AG04449 (cell line): ENCODE measurements at regions not wholly inside any gene's neighbourhood (a gene's known extent, or its start where the extent isn't known, plus 50 kb on each side); places are given as distances from the start of the nearest gene placed in this dataset.
"Not testable (repeated sequence)": the region's sequence is repeated elsewhere in the genome, so short reads cannot be mapped to it uniquely, and the experiment has no call there.

Experiments used
- CTCF ChIA-PET: fragments of 350-600 bp; formaldehyde crosslinking; extraction: SDS; loops from one replicate; lab custom pipeline; 2021; ENCODE audit warnings: antibody characterized with exemption; lab: Yijun Ruan, JAX
- POLR2A ChIA-PET: fragments of 400-600, 350-600 bp; formaldehyde crosslinking; extraction: SDS; loops from one replicate; lab custom pipeline; 2020; ENCODE audit warnings: antibody characterized with exemption, inconsistent platforms; lab: Yijun Ruan, JAX
- DNase-seq: peaks from one replicate; pipeline ENCODE4 v3.0.0-alpha.2; 2010; ENCODE audit warnings: low read depth, low spot score
- H3K4me3 ChIP-seq: 2 replicates; pipeline ENCODE4 v1.5.1; 2011; ENCODE audit warnings: low read depth, mild to moderate bottlenecking, control low read depth, low read length

GRCh38 chr11:3523567-3523966 lies 118.2 kb downstream of the ART5 start:
- H3K4me3 ChIP-seq, POLR2A ChIA-PET, DNase-seq, CTCF ChIA-PET: not testable (repeated sequence)

DNA sequence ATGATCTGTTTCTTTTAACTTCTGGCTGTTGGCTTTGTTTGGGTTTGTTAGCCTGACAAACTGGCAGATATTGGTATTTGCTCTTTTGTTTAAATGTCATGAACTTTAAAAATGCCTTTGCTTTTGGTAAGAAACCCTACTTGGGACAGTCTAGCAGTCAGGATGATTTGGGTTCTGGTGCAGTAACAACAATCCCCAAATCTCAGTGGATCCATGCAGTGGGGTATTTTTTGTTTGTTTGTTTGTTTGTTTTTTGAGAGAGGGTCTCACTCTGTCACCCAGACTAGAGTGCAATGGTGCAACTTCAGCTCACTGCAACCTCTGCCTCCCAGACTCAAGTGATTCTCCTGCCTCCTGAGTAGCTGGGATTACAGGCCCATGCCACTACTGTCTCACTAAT lies 120.9 kb downstream of the ART5 start:
- CTCF ChIA-PET, DNase-seq, H3K4me3 ChIP-seq, POLR2A ChIA-PET: not testable (repeated sequence)

- POLR2A ChIA-PET, H3K4me3 ChIP-seq, CTCF ChIA-PET, DNase-seq: not testable (repeated sequence)
Measured at GRCh38 chr11:3519841-3520240, 122.0 kb downstream of the ART5 start.

GRCh38 chr11:3516934-3517567 lies 124.7 kb downstream of the ART5 start:
- DNase-seq, CTCF ChIA-PET, POLR2A ChIA-PET, H3K4me3 ChIP-seq: not testable (repeated sequence)

DNA sequence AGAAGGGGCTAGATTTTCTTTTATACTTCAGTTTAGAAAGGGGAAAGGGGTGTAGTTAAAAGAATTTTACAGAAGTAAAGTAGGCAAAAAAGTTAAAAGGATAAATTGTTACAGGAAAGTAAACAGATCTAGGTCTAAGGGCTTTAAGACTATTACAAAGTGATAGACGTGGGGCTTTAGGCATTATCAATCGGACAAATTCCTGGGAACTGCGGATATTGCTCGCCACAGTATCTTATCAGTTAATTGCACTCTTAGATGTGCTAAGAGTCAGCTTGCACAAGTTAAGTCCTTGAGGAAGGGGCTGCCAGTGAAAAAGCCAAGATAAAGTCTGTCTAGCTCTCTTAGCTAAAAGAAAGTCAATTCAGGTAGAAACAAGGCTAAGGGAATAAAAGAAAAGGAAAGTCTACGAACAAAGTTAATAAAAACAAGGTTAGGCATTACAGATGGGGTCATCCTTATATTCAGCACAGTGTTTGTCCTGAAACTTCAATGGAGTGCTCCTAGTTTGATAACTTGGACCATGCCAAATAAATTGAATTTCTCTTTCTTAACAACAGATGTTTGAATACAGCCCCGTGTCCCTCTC lies 125.4 kb downstream of the ART5 start:
- DNase-seq, CTCF ChIA-PET, POLR2A ChIA-PET, H3K4me3 ChIP-seq: not testable (repeated sequence)

DNA sequence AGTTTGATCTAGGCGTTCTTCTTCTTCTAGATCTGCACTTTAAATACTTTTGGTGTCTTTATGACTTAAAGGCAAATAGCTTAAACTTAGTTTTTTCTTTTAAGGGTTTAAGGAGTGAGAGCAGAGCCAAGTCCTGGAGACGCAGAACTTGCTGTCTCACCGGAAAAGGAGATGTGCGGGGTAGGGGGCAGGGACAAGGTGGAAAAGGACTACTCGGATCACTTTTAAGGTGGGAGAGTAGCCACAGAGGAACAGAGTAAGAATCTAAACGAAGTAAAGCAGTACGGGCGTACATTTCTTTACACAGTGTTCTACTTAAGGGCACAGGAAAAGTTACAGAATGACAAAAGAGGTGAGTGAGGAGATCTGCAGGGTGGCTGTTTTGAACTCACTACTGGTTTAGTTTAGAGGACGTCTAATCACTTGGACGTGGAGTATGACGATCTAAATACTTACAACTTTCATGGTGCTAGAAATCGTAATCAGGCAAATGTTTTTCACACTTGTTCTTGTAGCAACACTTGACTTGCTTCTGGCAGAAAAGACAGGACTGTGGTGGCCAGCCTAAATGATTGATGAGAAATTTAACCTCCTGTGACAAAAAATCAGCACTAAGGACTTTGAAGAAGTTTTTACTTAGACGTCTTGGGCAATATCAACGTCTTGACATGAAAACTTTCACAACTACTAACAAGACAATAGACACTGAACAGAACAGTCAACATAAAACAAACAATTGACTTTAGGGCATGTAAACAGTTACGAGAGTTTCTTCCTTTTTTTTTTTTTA lies 127.0 kb downstream of the ART5 start:
- H3K4me3 ChIP-seq, CTCF ChIA-PET, POLR2A ChIA-PET, DNase-seq: not testable (repeated sequence)

DNA sequence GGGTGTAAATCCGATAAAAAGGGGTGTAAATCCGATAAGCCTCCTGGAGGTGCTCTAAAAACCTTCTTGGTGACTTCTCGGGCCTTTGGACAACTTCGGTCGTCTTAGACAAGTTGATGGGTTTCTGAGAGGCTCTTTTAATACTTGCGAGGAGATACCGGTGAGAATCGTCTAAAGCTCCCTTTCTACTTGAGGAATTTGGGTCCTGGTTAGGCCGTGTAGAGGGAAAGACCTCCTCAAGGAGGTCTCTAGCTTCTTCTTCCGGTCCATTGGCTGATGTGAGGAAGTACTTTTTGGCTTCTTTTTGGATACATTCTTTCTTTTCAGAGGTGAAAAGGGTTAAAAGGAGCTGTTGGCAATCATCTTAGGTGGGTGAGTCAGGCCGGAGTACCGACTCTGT lies 128.5 kb downstream of the ART5 start:
- DNase-seq, POLR2A ChIA-PET, CTCF ChIA-PET, H3K4me3 ChIP-seq: not testable (repeated sequence)

- H3K4me3 ChIP-seq, POLR2A ChIA-PET, CTCF ChIA-PET, DNase-seq: not testable (repeated sequence)
Measured at GRCh38 chr11:3512751-3513150, 129.0 kb downstream of the ART5 start.

GRCh38 chr11:3512133-3512703 lies 129.6 kb downstream of the ART5 start:
- CTCF ChIA-PET, DNase-seq, POLR2A ChIA-PET, H3K4me3 ChIP-seq: not testable (repeated sequence)

DNA sequence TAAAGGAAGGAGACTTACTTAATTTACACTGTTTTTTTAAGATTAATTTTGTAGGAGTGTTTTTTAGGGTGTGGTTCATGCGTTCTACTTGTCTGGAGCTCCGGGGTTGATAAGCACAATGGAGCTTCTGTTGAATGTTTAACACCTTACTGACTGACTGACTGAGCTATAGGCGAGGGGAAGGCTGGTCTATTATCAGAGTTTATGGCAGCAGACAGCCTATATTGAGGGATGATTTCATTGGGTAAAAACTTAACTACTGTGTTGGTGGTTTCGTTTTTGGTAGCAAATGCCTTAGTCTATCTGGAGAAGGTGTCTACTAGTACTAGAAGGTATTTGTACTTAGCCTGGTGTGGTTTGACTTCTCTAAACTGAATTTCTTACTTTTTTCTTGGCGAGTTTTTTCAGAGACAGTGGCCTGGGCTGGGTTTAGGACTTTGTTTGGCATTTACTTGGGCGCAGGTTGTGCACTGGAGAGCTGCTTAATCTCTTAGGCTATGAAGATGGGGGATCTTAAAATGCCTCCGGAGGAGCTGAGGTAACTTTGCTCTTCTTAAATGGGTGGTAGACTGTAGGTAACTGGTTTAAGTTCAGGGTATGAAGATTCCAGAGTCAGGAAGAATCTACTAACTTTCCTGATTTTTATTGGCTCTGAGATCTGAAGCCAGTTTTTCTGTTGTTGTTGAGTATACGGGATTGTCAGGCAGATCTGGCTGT lies 130.2 kb downstream of the ART5 start:
- POLR2A ChIA-PET, DNase-seq, CTCF ChIA-PET, H3K4me3 ChIP-seq: not testable (repeated sequence)

- H3K4me3 ChIP-seq, DNase-seq, CTCF ChIA-PET, POLR2A ChIA-PET: not testable (repeated sequence)
Measured at GRCh38 chr11:3509563-3509962, 130.6 kb upstream of the ZNF195 start.

- POLR2A ChIA-PET, CTCF ChIA-PET, H3K4me3 ChIP-seq, DNase-seq: not testable (repeated sequence)
Measured at GRCh38 chr11:3499198-3499597, 120.3 kb upstream of the ZNF195 start.

GRCh38 chr11:3498356-3498755 lies 119.4 kb upstream of the ZNF195 start:
- POLR2A ChIA-PET, H3K4me3 ChIP-seq, CTCF ChIA-PET, DNase-seq: not testable (repeated sequence)

- POLR2A ChIA-PET, DNase-seq, H3K4me3 ChIP-seq, CTCF ChIA-PET: not testable (repeated sequence)
Measured at GRCh38 chr11:3493152-3493551, 114.2 kb upstream of the ZNF195 start.

DNA sequence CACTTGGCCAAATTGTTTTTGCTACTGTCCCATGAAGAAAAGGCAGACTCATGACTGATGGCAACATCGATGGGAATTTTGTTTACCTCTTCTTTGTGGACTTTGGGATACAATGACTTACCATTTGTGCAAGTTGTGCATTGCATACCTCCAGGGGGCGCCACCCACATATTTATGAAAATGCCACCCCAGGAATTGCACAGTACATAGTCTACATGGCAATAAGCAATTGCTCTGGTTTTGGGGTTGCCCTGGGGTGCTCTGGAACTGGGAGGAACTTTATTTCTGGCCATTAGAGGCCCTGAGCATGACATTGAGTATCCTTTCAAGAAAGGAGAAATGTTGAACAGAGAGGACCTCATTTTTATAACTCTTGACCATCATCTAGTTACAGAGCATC lies 109.1 kb upstream of the ZNF195 start:
- DNase-seq, POLR2A ChIA-PET, H3K4me3 ChIP-seq, CTCF ChIA-PET: not testable (repeated sequence)

DNA sequence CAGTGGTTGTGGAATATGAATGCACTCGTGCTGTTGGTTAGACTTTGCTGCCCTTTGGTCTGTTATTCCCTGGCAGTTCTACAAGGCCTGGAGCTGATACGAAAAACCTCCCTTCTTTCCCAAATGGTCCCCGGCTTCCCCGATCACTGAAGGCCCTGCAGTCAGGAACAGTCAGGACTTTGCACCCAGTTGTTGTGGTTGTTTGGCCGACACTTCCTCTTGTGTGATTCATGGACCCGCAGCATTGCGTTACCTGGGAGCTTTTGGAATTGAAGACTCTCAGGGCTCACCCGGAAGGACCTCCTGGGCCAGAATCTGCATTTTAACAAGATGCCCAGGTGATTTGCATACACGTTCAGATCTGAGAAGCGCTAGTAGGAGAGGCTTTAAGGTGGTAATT lies 106.8 kb upstream of the ZNF195 start:
- H3K4me3 ChIP-seq, POLR2A ChIA-PET, CTCF ChIA-PET, DNase-seq: not testable (repeated sequence)
